Prostate gland (tissue), 2 donors: ENCODE measurements at regions not wholly inside any gene's neighbourhood (a gene's known extent, or its start where the extent isn't known, plus 50 kb on each side); places are given as distances from the start of the nearest gene placed in this dataset.

ENCODE experiments used
- CTCF ChIP-seq, 4 experiments: fragments of 200-600 bp in 2 of 4; fragments of 450-650 bp in 2 of 4; sonication (generic) in 2 of 4; IDR thresholded peaks; 1 replicate in 3 of 4; 2 replicates in 1 of 4; pipeline ENCODE4 v1.5.1; 2016 to 2019; ENCODE audit warnings: antibody characterized with exemption in 4 of 4, mild to moderate bottlenecking in 2 of 4, moderate library complexity in 2 of 4
- POLR2A ChIP-seq: fragments of 450-650 bp; IDR thresholded peaks from one replicate; pipeline ENCODE4 v1.6.1; 2016; ENCODE audit warnings: antibody characterized with exemption, mild to moderate bottlenecking
- POLR2AphosphoS5 ChIP-seq: sonication (generic); formaldehyde crosslinking; IDR thresholded peaks from one replicate; pipeline ENCODE4 v1.6.1; 2017; ENCODE audit warnings: antibody characterized with exemption

- no peak for TF ChIP-seq CTCF (IDR thresholded peaks at IDR 0.05)
- no peak for TF ChIP-seq POLR2A
- TF ChIP-seq POLR2AphosphoS5 = no peak
Measured at GRCh38 chrX:13415509-13415908, 95.7 kb upstream of the ATXN3L start.
